HG03025 (cell line): ENCODE measurements at regions not wholly inside any gene's neighbourhood (a gene's known extent, or its start where the extent isn't known, plus 50 kb on each side); places are given as distances from the start of the nearest gene placed in this dataset.
"Not testable (repeated sequence)": the region's sequence is repeated elsewhere in the genome, so short reads cannot be mapped to it uniquely, and the experiment has no call there.

Experiments used
- ATAC-seq: cut with Tn5 transposase; IDR thresholded peaks from one replicate; pipeline ENCODE4 v1.9.1; 2021; ENCODE audit warnings: mild to moderate bottlenecking, moderate library complexity; ENCODE audit not compliant: unreplicated experiment, low FRiP score

DNA sequence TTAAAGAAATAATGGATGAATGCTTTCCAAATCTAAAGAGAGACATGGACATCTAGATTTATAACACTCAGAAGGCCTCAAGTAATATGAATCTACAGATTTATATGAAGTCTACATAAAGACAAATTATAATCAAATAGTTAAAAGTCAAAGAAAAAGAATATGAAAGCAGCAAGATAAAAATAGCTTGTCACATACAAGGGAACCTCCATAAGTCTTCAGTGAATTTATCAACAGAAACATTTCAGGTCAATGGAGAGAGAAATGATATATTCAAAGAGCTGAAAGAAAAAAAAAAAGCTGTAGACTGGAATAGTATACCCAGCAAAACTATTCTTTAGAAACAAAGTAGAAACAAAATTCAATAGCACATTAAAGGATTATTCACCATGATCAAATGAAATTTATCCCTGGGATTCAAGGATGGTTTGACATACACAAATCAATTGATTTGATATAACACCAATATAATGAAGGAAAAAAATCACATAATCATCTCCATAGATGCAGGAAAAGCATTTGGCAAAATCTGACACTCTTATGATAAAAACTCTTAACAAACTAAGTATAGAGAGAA is 346.6 kb upstream of the PABPC4L start:
- no peak for ATAC-seq

DNA sequence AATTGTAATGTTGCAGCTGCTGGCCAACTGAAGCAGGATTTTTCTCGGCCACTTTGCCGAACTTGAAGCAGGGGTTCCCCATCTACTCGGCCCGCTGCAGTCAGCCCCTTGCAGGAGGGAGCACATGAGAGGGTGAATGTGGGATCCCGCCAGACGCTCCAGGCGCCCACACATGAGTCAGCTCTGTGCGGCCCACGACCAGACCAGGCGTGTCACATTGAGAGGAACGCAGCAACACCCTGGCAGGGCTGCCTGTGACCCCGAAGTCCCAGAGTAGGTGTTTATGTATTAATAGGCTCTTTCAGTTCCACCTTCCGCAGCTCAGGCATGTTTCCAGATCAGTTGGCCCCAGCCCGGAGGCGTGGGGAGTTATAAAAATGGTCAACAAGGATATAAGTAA is 344.7 kb upstream of the PABPC4L start:
- ATAC-seq, result no peak

- ATAC-seq, result no peak
Observed at GRCh38 chr4:134544303-134544770, 342.7 kb upstream of the PABPC4L start.

- ATAC-seq, result no peak
Observed at GRCh38 chr4:134540588-134540987, 339.0 kb upstream of the PABPC4L start.

DNA sequence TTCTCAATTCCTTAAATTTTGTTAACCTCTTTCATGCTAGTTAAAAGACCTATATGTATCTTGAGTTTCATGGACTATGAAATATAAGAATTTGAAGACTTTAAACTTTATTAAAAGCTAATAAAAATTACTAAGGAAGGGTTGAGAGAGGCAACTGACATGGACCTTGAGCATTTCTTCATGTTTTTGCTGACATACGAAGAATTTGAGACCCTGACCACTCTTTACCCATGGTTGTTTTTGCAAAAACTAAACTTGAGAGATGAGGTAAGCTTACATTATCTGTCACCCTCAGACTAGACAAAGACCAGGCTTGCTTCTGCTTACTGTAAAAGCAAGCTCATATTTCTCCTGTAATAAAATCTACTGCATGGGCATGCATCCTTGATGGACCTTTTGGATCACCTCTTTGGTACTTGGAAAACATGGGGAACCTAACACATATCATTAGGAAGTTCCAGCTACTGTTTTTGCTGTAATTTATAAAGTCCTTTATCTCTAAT is 338.2 kb upstream of the PABPC4L start:
- no peak for ATAC-seq

DNA sequence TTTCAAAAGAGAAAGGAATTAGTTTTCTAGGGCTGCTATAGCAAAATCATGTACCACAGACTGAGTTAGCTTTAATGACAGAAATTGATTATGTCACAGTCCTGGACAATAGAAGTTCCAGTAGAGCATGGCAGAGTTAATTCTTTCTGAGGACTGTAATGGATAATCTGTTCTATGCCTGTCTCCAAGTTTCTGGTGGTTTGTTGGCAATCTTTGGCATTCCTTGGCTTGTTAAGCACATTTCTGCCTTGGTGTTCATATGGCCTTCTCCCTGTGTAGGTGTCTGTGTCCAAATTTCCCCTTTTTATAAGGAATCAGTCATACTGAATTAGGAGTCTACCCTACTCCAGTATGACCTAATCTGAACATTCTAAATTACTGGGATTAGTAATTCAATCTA is 336.1 kb upstream of the PABPC4L start:
- ATAC-seq, result no peak

GRCh38 chr4:134533068-134533467 is 331.5 kb upstream of the PABPC4L start:
- peak; percentile 99 for ATAC-seq

GRCh38 chr4:134531013-134531412 is 329.4 kb upstream of the PABPC4L start:
- ATAC-seq, result no peak

GRCh38 chr4:134529629-134530028 is 328.0 kb upstream of the PABPC4L start:
- ATAC-seq, result no peak

- no peak for ATAC-seq
Observed at GRCh38 chr4:134518574-134519217, 317.1 kb upstream of the PABPC4L start.

DNA sequence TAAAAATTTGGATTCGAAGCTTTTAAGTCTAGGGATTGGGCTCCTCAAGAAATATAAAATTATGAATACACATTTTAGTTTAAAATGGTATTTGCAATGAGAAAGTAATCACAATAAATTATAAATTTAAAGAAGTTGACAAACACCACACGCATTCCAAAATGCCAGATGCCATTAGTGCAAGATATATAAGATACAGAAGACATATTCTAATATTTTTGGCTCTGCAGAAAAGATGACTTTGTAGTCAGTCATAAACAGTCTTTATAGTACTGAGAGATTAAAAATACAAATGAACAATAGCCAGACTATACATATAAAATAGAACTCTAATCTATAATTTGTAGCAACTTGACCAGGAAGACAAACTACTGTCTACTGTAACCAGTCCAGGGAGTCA is 309.0 kb upstream of the PABPC4L start:
- no peak for ATAC-seq

DNA sequence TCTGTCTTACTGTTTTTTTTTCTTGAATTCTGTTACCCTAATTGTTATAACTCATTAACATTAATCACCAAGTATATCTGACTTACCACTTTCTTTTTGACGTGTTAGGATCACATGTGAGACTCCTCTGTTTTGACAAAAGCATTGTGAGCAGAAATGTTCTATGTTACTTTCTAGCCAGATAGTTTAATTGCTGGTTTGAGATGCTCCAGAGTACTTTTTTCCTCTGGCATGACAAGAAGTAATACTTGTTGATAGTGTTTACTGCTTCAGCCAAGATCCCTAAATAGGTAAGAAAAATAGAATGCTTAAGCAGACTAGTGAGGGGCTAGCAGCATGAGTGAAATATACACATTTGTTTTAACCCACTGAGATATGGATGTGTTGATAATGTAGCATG is 303.9 kb upstream of the PABPC4L start:
- ATAC-seq, result no peak

- ATAC-seq, result no peak
Observed at GRCh38 chr4:134501973-134502643, 300.5 kb upstream of the PABPC4L start.

DNA sequence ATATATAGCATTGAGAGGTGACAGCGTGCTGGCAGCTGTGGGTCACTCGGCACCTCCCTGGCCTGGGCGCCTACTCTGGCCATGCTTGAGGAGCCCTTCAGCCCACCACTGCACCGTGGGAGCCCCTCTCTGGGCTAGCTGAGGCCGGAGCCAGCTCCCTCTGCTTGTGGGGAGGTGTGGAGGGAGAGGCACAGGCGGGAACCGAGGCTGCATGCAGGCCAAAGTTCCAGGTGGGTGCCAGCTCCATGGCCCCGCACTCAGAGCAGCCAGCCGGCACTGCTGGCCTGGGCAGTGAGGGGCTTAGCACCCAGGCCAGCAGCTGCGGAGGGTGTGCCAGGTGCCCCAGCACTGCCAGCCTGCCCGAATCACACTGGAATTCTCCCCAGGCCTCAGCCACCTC is 299.9 kb upstream of the PABPC4L start:
- ATAC-seq, result not testable (repeated sequence)

DNA sequence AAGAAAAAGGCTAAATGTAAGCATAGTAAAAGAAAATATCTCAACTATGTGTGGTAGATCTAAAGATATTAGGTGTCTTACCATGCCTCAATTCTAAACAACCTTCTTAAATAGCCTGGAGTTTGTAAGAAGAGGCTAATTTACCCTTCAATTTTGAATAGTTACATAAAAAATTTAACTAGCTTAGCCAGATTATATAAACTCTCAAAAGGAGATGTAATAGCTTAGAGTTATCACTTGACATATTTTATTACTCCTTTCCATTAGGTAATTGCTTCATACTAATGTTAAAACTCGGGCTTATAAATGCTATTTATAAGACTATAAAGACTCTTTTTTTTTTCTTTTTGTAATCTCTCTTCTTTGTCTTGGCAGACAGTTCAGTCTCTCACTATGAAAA is 297.5 kb upstream of the PABPC4L start:
- no peak for ATAC-seq

DNA sequence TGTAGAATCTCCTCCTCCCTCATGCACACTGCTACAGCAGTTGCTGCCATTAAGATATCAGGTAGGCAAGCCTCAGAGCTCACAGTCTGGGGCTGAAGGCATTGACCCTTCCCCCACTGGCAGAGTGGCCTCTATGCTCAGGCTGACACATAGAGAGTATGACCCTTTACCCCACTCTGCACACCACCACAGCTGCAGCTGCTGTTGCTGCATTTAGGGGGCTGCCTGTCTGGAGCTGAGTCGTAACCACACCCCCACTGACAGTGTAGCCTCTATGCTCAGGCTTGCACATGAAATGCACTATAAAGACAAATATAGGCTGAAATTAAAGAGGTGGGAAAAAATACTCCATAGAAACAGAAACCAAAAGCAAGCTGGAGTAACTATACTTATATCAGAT is 289.3 kb upstream of the PABPC4L start:
- no peak for ATAC-seq

DNA sequence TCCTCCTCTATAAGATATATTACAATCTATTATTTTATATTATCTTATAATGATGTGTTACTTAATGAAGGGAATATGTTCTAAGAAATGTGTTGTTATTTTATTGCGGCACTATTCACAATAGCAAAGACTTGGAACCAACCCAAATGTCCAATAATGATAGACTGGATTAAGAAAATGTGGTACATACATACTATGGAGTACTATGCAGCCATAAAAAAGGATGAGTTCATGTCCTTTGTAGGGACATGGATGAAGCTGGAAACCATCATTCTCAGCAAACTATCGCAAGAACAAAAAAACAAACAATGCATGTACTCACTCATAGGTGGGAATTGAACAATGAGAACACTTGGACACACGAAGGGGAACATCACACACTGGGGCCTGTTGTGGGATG is 281.9 kb upstream of the PABPC4L start:
- ATAC-seq, result not testable (repeated sequence)

GRCh38 chr4:134471569-134471968 is 270.0 kb upstream of the PABPC4L start:
- no peak for ATAC-seq

DNA sequence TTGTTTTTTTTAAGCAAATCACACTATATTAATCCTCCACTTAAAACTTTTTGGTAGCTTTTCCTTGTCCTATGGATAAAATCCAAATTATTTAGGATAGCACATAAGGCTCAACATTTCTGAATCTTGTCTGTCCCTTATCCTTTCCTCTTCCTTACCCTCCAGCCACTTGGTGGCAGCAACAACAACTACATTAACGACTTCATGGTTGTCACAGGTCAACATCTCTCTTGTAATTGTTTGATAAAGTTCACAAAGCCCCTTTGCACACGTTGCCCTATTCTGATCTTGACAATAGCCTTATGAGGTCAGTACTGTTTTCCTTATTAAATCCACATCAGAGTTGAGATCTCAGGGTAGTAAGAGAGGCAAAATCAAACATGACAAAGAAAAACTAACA is 269.0 kb upstream of the PABPC4L start:
- ATAC-seq, result no peak

- no peak for ATAC-seq
Observed at GRCh38 chr4:134465417-134465816, 263.8 kb upstream of the PABPC4L start.

- no peak for ATAC-seq
Observed at GRCh38 chr4:134463771-134464170, 262.2 kb upstream of the PABPC4L start.

DNA sequence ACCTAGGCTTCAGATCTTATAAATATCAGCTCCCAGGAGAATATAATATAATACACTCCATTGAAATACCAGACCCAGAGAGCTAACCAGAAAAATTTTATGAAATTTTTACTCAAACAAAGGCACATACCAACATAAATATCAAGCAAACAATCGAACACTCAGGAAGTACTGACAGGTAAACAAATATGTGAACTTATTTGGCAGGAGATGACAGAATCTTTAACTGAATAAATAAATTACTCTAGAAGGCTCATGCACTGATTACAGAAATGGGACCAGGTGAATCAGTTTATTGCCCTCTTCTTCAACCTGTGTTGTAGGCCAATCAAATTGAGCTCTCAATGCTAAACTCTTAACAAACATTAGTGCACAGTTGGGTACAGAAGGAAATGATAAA is 225.2 kb upstream of the PABPC4L start:
- no peak for ATAC-seq
